Muscle layer of colon (tissue), 2 donors: ENCODE measurements at regions not wholly inside any gene's neighbourhood (a gene's known extent, or its start where the extent isn't known, plus 50 kb on each side); places are given as distances from the start of the nearest gene placed in this dataset.

Source experiments
- H3K27ac ChIP-seq: one replicate; pipeline ENCODE4 v1.7.0; 2013; ENCODE audit warnings: low read depth, mild to moderate bottlenecking, low read length, moderate library complexity
- H3K27me3 ChIP-seq, 2 donors: one replicate each; pipeline ENCODE4 v1.7.0; 2013; ENCODE audit warnings: low read length in 2 of 2, mild to moderate bottlenecking in 2 of 2; ENCODE audit not compliant: insufficient read depth in 2 of 2, control insufficient read depth in 1 of 2
- H3K36me3 ChIP-seq: one replicate; pipeline ENCODE4 v1.7.0; 2013; ENCODE audit warnings: mild to moderate bottlenecking, low read length; ENCODE audit not compliant: insufficient read depth
- H3K4me1 ChIP-seq: one replicate; pipeline ENCODE4 v1.7.0; 2013; ENCODE audit warnings: mild to moderate bottlenecking, low read length; ENCODE audit not compliant: insufficient read depth
- H3K4me3 ChIP-seq, 2 donors: one replicate each; pipeline ENCODE4 v1.7.0; 2013; ENCODE audit warnings: low read length in 2 of 2, low read depth in 1 of 2, mild to moderate bottlenecking in 1 of 2, moderate library complexity in 1 of 2
- H3K9ac ChIP-seq: one replicate; pipeline ENCODE4 v1.7.0; 2013; ENCODE audit warnings: low read length
- H3K9me3 ChIP-seq: one replicate; pipeline ENCODE4 v1.7.0; 2013; ENCODE audit warnings: mild to moderate bottlenecking, low read length
- donor health status: abdominal sarcoma.
- donor health status: Adenocarcinoma of cecum.

DNA sequence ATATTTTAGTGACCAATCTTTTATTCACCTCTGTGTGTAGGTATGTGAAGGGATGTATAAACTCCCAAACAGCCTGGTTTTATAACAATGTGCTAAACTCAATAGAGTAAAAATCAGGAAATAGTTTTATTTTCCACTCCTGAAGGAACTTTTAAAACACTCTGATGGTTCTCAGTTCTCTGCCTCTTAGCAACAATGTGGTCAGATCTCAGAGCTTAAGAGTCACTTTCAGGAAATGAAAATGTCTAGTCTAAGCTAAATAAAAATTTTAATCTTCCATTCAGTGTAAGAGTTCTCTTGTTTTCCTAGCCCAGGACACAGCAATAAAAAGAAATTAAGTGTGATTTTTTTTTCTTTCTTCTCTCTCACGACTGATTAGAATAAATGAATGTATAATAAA, 718.0 kb downstream of the C12orf50 start:
- no peak overlapping the region for H3K4me3 ChIP-seq
- H3K27ac ChIP-seq = no peak overlapping the region
- H3K36me3 ChIP-seq = no peaks in the 10 kb centered on the region
- no peak overlapping the region for H3K9ac ChIP-seq
- H3K9me3 ChIP-seq = no peaks in the 10 kb centered on the region
- H3K4me1 ChIP-seq = no peaks in the 10 kb centered on the region
- no peaks in the 10 kb centered on the region for H3K27me3 ChIP-seq

DNA sequence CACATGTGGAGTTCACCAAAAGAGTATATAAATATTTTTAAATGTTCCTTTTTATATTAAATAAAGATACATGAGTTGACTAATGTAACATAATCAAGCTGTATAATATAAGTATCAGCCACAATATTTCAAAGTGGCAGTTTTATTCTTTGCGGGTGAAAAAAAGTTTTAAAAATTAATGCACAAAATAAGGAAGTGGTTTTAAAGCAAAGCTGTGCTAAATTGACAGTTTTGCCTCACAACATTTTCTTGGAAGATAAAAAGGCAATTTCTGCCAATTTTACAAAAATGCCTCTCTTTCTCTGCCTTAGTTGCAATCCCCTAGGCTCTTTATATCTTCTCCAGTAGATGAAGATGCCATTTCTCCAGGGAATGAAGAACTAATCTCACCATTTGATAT, 719.1 kb downstream of the C12orf50 start:
- Histone ChIP-seq H3K27ac (no peak overlapping the region), H3K9ac (no peak overlapping the region), H3K27me3 (no peaks in the 10 kb centered on the region), H3K4me1 (no peaks in the 10 kb centered on the region), H3K36me3 (no peaks in the 10 kb centered on the region), H3K9me3 (no peaks in the 10 kb centered on the region), H3K4me3 (no peak overlapping the region)

DNA sequence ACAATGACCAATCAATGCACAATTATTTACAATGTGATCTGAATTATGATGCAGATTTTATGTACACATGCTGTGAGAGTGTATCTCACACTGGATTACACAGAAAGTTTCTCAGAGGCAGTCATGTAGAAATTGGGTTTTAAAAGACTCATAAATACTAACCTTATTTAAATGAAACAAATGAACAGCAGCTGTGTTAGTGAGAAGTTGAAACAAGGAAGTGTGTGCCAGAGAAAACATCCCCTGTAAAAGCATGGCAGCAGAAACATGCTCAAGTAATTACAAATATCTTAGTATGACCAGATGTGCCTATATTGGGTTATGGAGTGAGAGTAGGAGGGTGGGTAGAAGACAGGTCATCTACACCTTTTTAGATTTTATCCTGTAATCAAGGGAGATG, 723.7 kb downstream of the C12orf50 start:
- Histone ChIP-seq H3K9ac (no peak overlapping the region), H3K36me3 (no peaks in the 10 kb centered on the region), H3K27ac (no peak overlapping the region), H3K9me3 (no peaks in the 10 kb centered on the region), H3K4me3 (no peak overlapping the region), H3K27me3 (no peaks in the 10 kb centered on the region), H3K4me1 (no peaks in the 10 kb centered on the region)

DNA sequence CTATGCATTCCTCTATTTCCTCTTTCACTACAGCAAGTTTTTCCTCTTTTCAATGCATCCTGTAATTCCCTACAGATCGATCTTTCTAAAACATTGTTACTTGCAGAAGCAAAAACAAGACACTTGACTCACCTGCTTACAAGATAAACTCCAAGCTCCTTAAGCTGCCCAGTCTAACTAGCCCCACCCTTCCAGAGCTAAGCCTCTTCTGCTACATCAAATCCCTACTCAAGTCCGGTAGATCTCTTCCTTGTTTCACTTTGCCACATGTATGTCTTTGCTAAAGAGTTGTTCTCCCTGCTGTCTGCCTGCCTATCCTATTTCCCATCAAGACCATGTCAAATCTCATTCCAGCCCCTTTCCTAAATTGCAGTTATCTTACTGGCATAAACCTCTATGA, 724.8 kb downstream of the C12orf50 start:
- Histone ChIP-seq H3K27ac (no peak overlapping the region), H3K27me3 (no peaks in the 10 kb centered on the region), H3K4me1 (no peaks in the 10 kb centered on the region), H3K4me3 (no peak overlapping the region), H3K9me3 (no peaks in the 10 kb centered on the region), H3K36me3 (no peaks in the 10 kb centered on the region), H3K9ac (no peak overlapping the region)

DNA sequence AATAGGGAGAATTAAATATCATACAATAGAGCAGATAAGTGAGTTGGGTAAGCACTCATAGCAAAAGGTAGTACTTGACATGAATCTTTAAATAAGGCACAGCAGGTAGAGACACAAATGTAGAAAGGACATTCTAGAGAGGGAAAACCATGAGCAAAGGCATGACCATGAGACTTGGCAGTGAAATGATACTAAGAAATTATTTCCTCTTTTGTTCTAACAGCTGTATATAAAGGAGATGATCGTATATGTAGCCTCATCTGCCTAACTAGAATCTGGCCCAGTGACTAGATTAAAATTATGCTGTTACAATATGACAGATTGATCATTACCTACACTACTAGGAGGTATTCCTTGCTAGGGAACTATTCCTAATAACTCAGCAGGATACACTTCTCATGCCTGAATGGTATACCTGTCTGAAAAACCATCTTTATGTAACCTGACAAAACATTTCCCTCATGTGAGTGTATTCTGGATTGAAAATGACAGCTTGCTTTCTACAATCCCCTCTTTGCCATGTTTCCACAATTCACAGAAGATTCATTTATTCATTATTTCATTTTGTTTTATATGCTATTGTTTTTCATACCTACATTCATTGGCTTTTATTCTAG, 725.7 kb downstream of the C12orf50 start:
- Histone ChIP-seq H3K4me3 (no peak overlapping the region), H3K36me3 (no peaks in the 10 kb centered on the region)

DNA sequence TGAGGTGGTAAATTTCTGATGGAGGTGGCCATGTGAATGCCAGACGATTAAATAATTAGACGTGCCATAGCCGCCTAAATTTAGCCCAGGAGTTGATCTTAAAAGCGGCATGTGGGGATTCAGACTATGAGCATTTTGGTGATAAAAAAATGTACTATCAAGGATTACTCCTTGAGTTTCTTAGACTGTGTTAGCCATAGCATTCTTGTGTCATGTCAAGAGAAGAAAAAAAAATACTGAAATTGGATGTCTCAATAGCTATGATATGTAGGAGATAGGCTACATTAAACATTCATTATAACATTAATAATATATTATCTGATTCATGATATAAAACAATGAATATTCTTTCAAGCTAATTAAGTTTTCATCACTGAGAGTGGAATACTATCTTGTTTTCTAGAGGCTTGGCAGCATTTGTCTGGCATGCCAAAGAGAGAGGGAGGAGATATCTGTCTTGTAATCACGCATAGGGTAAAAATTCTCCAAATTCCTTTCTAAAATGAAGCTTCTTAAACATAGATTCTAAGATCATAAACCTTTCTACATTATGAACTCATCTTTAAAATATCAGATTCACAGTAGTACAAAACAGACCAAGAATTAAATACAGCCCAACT, 727.0 kb downstream of the C12orf50 start:
- Histone ChIP-seq H3K27ac (no peak overlapping the region), H3K36me3 (no peaks in the 10 kb centered on the region), H3K27me3 (no peaks in the 10 kb centered on the region), H3K9me3 (no peaks in the 10 kb centered on the region), H3K4me3 (no peak overlapping the region), H3K9ac (no peak overlapping the region), H3K4me1 (no peaks in the 10 kb centered on the region)

More for the DNA sequence above, 725.7 kb downstream of the C12orf50 start:
- Histone ChIP-seq H3K9me3 (no peaks in the 10 kb centered on the region), H3K9ac (no peak overlapping the region), H3K4me1 (no peaks in the 10 kb centered on the region), H3K27ac (no peak overlapping the region), H3K27me3 (no peaks in the 10 kb centered on the region)

DNA sequence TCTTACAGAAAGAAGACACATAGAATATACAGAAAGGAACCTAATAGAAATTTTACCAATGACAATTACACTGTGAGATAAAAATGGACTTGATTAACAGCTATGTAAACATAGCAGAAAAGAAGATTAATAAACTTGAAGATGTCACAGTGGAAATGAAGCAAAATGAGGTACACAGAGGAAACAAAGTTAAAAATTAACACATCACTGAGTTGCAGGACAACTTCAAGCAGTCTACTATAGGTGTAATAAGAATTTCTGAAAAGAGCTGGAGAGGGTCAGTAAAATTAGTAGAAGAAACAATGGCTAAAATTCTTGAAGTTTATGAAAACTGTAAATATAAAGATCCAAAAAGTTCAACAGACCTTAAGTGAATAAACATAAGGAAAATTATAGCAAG, 738.7 kb downstream of the C12orf50 start:
- no peaks in the 10 kb centered on the region for H3K9me3 ChIP-seq
- H3K4me1 ChIP-seq = no peaks in the 10 kb centered on the region
- H3K27ac ChIP-seq = no peak overlapping the region
- H3K9ac ChIP-seq = no peak overlapping the region
- H3K36me3 ChIP-seq = no peaks in the 10 kb centered on the region
- no peaks in the 10 kb centered on the region for H3K27me3 ChIP-seq
- no peak overlapping the region for H3K4me3 ChIP-seq

DNA sequence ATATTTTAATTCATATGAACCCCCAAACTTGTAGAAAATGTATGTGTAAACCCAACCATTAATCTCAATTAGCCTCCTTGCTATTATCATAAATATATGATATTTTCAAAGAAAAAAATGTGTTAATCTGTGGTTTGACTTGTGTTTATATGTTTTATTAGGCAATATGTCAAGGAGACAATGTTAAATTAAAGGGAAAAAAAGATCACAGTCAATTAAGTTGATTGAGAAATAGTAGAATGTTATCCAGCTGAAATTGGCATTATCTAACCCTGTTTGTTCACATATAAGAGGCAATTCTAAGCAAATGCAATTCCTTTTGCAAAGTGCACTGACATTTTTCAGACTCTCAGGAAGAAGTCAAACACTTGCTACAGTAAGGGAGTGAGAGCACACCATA, 745.3 kb downstream of the C12orf50 start:
- no peak overlapping the region for H3K4me3 ChIP-seq
- no peaks in the 10 kb centered on the region for H3K9me3 ChIP-seq
- H3K9ac ChIP-seq = no peak overlapping the region
- no peaks in the 10 kb centered on the region for H3K36me3 ChIP-seq
- H3K27ac ChIP-seq = no peak overlapping the region
- no peaks in the 10 kb centered on the region for H3K27me3 ChIP-seq
- H3K4me1 ChIP-seq = no peaks in the 10 kb centered on the region

DNA sequence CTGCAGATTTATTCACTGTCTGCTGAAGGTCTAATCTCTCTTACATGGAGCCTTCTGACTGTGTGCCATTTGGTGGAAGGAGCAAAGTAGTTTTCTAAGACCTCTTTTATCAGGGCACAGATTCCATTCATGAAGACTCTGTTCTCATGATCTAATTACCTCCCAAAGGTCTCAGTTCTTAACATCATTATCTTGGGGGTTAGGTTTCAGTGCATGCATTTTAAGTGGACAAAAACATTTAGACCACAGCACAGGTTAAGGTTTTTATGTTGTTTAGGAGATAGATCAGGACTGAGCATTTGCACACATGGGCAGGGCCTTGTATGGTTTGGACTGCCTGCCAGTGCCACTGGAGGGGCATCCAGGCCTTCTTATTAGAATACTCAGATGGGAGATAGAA, 746.1 kb downstream of the C12orf50 start:
- H3K9me3 ChIP-seq = no peaks in the 10 kb centered on the region
- no peaks in the 10 kb centered on the region for H3K36me3 ChIP-seq
- H3K27ac ChIP-seq = no peak overlapping the region
- H3K4me1 ChIP-seq = no peaks in the 10 kb centered on the region
- no peak overlapping the region for H3K4me3 ChIP-seq
- no peaks in the 10 kb centered on the region for H3K27me3 ChIP-seq
- H3K9ac ChIP-seq = no peak overlapping the region

DNA sequence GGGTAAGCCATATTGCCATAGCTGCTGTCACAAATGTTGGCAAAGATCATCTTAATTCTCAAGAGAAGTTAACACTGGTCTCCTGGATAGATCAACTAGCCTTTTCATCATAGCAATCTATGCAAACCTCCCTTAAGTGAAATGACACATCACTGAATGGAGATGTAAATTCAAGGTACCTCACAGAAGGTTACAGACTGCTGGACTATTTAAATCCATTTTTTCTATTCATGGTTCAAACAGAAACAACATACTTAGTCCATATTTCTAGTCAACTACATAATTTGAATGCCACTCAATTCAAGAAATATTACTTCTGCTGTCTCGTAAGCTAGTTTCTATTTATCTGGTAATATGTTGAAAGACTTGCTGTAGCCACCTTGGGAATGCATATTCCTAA, 748.3 kb downstream of the C12orf50 start:
- H3K27ac ChIP-seq = no peak overlapping the region
- H3K4me3 ChIP-seq = no peak overlapping the region
- H3K9me3 ChIP-seq = no peaks in the 10 kb centered on the region
- no peaks in the 10 kb centered on the region for H3K4me1 ChIP-seq
- no peak overlapping the region for H3K9ac ChIP-seq
- H3K36me3 ChIP-seq = no peaks in the 10 kb centered on the region
- no peaks in the 10 kb centered on the region for H3K27me3 ChIP-seq

DNA sequence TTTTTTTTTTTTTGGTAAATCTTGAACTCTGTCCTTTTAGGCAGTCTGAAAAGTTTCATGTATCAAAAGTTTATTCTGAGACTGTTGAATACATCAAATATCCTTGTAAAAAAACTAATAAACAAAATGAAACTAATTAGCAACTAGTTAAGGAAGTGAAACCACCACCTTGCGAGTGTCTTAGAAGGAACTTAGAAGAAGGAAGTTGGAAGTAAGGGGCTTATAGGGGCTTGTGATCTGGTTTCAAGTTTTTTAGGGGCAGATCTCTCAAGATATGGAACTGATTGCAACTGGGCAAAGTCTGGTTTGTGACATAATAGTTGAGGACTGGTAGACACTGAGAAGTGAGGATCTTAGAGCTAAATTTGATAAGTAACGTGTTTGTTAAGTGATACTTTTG, 748.8 kb downstream of the C12orf50 start:
- H3K4me3 ChIP-seq = no peak overlapping the region
- no peaks in the 10 kb centered on the region for H3K36me3 ChIP-seq
- no peaks in the 10 kb centered on the region for H3K9me3 ChIP-seq
- no peak overlapping the region for H3K9ac ChIP-seq
- no peak overlapping the region for H3K27ac ChIP-seq
- H3K4me1 ChIP-seq = no peaks in the 10 kb centered on the region
- no peaks in the 10 kb centered on the region for H3K27me3 ChIP-seq

DNA sequence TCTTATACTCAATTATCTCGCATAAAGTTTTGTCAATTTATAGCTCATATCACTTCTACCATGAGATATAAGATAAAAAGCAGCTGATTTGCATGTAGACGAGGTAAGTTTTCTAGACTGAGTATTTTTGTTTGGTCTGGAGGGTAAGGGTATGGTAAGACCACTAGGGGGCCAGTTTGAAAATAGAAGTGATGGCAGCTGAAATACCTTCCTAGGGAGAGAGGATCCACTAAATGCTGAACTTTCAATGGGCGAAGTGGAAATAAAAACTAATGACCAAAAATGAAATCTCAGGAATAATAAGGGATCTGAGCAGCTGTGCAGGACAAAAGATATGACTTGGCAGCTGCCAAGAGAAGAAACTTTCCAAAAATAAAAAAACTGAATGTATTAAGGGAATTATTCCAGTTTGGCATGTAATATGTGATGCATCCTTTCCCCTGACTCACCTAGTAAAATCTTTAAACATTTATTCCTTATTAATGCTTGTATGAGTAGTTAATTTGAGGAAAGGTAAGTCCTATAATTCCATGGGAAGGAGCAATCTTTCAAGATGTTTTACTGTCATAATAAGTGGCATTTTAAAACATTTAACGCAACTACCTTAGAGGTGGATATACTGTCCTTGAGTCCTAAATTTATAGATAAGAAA, 754.5 kb downstream of the C12orf50 start:
- Histone ChIP-seq H3K4me1 (no peaks in the 10 kb centered on the region), H3K9me3 (no peaks in the 10 kb centered on the region), H3K36me3 (no peaks in the 10 kb centered on the region), H3K9ac (no peak overlapping the region), H3K4me3 (no peak overlapping the region), H3K27me3 (no peaks in the 10 kb centered on the region), H3K27ac (no peak overlapping the region)
